Esophagus squamous epithelium (tissue), 4 donors: ENCODE measurements at regions not wholly inside any gene's neighbourhood (a gene's known extent, or its start where the extent isn't known, plus 50 kb on each side); places are given as distances from the start of the nearest gene placed in this dataset.

Experiments
- POLR2A ChIP-seq, 4 donors: fragments of 450-650 bp; IDR thresholded peaks; one replicate each; pipeline ENCODE4 v1.6.1; 2017; ENCODE audit warnings: antibody characterized with exemption in 4 of 4, mild to moderate bottlenecking in 4 of 4, moderate library complexity in 3 of 4
- TF ChIP-seq, protein P1 (sequence below), 6 experiments: fragments of 450-650 bp in 4 of 6; fragments of 200-600 bp in 2 of 6; sonication (generic) in 2 of 6; IDR thresholded peaks; one replicate each; pipeline ENCODE4 v1.5.1; 2016 to 2019; ENCODE audit warnings: antibody characterized with exemption in 6 of 6, mild to moderate bottlenecking in 4 of 6, moderate library complexity in 4 of 6

DNA sequence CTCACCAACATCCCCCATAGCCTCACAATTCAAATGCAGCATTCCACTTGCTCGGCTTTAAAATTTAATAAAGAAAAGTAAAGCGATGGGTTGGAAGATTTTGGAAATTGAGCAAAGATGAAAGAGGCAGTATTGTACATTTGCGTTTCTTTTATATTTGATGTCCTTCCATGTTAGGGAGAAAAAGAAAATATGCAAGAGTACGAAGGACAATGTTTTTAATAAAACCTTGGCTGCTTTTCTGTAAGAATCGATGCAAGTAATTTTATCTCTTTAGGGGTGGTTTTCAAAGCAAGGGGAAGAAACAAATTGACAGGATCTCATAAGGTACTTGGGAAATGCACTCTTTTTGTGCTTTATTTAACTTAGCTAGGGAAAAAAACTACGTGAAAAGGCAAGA is 61.8 kb upstream of the TSC22D2 start:
- TF ChIP-seq, protein P1, sequence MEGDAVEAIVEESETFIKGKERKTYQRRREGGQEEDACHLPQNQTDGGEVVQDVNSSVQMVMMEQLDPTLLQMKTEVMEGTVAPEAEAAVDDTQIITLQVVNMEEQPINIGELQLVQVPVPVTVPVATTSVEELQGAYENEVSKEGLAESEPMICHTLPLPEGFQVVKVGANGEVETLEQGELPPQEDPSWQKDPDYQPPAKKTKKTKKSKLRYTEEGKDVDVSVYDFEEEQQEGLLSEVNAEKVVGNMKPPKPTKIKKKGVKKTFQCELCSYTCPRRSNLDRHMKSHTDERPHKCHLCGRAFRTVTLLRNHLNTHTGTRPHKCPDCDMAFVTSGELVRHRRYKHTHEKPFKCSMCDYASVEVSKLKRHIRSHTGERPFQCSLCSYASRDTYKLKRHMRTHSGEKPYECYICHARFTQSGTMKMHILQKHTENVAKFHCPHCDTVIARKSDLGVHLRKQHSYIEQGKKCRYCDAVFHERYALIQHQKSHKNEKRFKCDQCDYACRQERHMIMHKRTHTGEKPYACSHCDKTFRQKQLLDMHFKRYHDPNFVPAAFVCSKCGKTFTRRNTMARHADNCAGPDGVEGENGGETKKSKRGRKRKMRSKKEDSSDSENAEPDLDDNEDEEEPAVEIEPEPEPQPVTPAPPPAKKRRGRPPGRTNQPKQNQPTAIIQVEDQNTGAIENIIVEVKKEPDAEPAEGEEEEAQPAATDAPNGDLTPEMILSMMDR (IDR thresholded peaks at IDR 0.05), result no peak
- no peak for TF ChIP-seq POLR2A (IDR thresholded peaks at IDR 0.05)
